A673 (cell line): ENCODE measurements at regions not wholly inside any gene's neighbourhood (a gene's known extent, or its start where the extent isn't known, plus 50 kb on each side); places are given as distances from the start of the nearest gene placed in this dataset.

Source experiments
- CTCF ChIP-seq: fragments of 300-800, 200-600 bp; sonication (generic); conservative IDR thresholded peaks from 2 replicates; pipeline ENCODE4 v1.5.1; 2017; ENCODE audit warnings: low read depth, mild to moderate bottlenecking, antibody characterized with exemption, low read length, moderate library complexity, mixed read lengths
- EZH2 ChIP-seq: fragments of 200-600 bp; sonication (generic); IDR thresholded peaks from 2 replicates; pipeline ENCODE4 v1.6.1; 2017; ENCODE audit warnings: borderline replicate concordance, low read depth, mild to moderate bottlenecking, mixed read lengths, antibody characterized with exemption, low read length; ENCODE audit not compliant: poor library complexity, severe bottlenecking

GRCh38 chr3:159848348-159849118 lies 140.1 kb upstream of the IL12A start:
- no peak for TF ChIP-seq CTCF
- no peak for TF ChIP-seq EZH2
